GM18951 (cell line): ENCODE measurements at regions not wholly inside any gene's neighbourhood (a gene's known extent, or its start where the extent isn't known, plus 50 kb on each side); places are given as distances from the start of the nearest gene placed in this dataset.

Experiments used
- POLR2A ChIP-seq: IDR thresholded peaks from 4 replicates; pipeline ENCODE4 v1.6.1; 2011; ENCODE audit warnings: mild to moderate bottlenecking; ENCODE audit not compliant: insufficient read length, insufficient read depth; ENCODE audit errors: extremely low read depth
- in situ Hi-C: fragments of 300-500 bp; cut with MboI; formaldehyde crosslinking; loops from one replicate; pipeline ENCODE4 v1.12.0; 2022; ENCODE audit warnings: low sequenced_read_pairs, mixed read lengths, inconsistent platforms; ENCODE audit not compliant: unreplicated experiment

DNA sequence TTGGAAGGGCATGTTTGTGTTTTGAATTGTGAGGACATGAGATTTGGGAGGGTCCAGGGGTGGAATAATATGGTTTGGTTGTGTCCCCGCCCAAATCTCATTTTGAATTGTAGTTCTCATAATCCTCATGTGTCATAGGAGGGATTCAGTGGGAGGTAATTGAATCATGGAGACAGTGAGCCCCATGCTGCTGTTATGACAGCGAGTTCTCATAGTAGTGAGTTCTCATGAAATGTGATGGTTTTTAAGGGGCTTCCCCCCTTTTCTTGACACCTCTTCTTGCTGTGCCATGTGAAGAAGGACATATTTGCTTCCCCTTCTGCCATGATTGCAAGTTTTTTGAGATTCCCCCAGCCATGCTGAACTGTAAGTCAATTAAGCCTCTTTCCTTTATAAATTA is 260.0 kb downstream of the DUSP6 start:
- TF ChIP-seq POLR2A, result no peak
- in situ Hi-C loops, result no loop called here

DNA sequence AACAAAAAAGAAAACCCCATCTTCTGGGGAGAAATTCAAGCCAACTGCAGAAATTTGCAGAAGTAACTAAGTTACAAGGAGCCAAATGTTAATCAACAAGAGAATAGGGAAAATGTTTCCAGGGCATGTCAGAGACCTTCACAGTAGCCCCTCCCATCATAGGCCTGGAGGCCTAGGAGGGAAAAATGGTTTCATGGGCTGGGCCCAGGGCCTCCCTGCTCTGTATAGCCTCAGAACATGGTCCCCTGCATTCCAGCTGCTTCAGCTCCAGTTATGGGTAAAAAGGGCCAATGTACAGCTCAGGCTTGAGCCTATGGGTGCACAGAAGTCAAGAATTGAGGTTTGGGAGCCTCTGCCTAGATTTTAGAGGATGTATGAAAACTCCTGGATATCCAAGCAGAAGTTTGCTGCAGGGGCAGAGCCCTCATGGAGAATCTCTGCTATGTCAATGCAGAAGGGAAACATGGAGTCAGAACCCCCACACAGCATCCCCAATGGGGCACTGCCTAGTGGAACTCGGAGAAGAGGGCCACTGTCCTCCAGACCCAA is 260.9 kb downstream of the DUSP6 start:
- no peak for TF ChIP-seq POLR2A
- in situ Hi-C loops, result no loop called here

DNA sequence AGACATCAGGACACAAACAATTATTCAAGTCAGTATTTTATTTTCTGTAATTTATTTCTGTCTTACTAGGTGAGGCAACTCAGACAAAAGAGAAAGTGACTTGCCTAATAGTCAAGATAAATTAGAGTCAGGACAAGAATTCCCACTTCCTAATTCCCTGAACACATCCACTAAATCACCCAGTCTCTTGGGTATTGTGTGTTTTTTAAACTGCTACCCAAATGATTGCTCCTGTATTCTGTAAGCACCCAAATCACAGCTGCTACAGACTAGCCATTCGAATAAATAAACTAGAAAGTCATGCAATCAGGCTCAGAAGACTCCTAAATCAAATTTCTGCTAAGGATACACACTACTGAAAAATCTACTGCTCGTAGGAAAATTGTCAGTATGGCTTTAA is 263.0 kb downstream of the DUSP6 start:
- TF ChIP-seq POLR2A, result no peak
- in situ Hi-C loops, result no loop called here

DNA sequence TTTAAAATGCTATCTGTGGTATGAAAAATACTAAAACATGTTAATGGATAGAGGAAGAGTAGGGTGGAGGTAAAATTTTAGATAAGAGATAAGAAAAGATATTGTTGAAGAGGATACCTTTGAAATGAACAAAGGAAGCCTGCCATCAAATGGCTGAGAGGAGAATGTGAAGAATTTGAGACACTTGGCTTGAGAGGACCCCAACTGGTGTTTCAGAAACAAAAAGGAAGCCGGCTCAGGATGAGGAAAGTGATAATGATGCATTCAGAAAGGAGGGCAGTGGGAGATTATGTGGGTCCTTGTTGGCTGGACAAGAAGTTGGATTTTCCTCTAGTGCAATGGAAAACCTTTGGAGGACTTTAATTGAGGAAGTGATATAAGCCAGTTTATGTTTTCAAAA is 264.4 kb downstream of the DUSP6 start:
- no peak for TF ChIP-seq POLR2A
- in situ Hi-C loops, result no loop called here

DNA sequence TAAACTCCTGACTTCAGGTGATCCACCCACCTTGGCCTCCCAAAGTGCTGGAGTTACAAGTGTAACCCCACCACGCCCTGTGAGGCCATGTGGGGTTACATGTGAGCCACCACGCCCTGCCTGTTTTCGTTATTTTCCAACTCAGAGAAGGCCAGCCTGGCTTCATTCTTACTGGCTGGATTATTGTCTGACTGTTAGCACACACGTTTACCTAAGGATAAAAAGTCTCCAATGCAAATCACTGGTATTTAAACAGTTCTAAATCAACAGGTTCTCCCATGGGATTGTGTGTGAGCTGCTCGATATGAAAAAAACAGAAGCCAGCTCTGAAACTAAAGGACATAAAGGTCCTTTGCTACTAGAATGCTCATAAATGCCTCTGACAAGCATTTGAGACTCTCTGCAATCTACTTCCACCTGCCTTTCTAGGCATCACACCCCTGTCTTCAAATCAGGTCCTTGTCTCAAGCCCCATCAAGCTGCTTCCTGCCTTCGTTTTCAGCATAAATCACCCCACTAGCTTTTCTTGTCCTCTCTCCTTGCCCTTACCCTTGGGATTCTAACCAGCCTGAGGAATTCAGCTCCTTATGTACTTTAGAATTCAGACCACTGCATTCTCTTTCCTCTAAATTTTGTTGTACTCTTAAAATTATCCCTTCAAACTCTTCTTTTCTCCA is 265.0 kb downstream of the DUSP6 start:
- TF ChIP-seq POLR2A, result no peak
- in situ Hi-C loops, result no loop called here

DNA sequence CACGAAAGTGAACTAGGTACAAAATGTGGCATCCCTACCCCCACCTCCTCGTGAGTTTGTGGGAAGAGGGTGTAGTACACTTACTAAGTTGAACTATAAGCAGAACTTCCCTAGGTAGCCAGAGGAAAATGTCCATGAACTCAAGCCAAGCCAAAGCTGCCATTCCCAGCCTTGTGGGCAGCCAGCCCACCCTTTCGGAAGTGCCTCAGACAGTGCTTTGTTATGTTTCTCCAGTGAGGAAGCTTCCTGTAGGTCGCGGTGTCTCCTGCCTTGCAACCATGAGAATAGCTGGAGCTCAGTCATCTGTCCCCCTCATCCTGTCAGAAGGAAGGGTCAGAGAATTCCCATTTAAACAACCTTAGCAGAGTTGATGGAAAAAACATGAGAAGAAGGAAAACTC is 266.9 kb downstream of the DUSP6 start:
- no peak for TF ChIP-seq POLR2A
- in situ Hi-C loops, result no loop called here

DNA sequence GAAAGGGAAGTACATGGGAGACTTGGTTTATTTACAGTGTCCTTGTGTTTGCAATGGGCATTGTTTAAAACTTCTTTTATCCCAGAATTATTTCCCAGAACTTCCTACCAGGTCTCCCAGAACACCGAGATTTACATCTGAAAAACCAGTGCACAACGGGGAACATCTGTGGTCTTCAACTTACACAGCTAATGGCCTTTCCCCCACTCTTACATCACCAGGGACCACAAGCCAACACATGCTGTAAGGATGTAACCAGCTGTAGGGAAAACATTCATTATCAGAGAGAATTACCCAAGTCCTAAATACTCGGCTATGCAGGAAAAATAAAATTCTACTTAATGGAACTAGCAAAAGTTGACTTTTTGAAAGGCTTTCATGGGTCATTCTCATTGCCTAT is 267.6 kb downstream of the DUSP6 start:
- in situ Hi-C loops, result no loop called here
- no peak for TF ChIP-seq POLR2A

DNA sequence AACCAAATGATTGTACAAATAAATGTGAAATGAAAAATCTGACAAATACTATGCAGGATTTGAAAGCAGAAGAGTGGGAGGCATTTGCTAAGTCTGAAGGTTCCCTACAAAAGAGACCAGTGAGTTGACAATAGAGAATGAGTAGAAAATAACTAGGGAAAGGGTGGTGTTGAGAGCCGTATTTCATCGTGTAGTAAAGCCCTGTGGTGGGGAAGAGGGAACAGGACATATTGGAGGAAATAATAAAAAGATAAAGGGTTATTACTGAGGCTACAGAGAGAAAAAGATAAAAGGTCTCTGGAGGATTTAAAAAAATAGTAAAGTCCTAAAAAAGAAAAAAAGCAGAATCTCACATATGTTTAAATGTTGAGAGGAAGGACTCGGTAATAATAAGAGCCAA is 268.8 kb downstream of the DUSP6 start:
- no peak for TF ChIP-seq POLR2A
- in situ Hi-C loops, result no loop called here

DNA sequence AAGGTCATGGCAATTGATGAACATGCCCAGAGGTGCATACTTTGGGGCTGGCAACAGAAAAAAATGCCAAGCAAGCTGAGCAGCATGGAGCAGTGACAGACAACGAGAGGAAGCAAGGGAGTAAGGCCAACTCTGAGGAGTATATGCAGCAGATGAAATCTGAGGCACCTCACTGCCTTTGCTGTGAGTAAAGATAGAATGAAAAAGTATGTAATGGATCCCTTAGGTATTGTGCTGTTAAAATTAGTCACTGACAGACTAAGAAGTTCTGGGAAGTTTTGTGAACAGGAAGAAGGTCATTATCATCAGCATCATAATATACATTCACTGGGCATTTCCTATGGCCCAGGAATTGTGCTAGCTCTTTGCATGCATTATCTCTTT is 269.9 kb downstream of the DUSP6 start:
- TF ChIP-seq POLR2A, result no peak
- in situ Hi-C loops, result no loop called here

DNA sequence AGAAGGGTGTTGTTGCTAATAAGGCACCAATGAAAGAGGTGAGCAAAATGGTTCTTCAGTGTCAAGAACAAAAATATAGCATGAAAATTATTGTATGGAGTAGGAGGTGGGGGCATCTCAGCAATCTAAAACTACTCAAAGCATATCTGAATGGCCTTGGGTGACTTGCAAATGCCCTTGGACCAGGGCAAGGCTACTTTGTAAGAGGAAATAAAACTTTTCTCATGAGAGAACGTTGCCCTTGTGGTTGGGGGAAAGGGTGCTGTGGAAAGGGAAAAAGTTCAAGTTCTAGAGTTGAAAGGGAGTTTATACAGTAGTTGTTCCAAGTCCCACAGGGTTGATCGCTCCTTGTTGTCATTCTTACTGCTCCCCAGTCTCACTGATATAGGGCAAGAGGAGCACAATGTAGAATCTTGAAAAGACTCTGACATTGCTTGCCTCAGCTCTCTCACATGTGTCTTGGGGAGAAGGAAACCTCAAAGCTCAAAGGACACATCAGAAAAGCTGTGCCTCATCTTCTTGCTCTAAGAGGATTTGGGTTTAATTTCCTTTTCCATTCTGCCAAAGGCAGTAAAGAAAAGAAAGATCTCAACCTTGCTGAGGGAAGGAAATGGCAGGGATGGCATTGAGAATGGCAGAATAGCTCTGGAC is 270.5 kb downstream of the DUSP6 start:
- no peak for TF ChIP-seq POLR2A
- in situ Hi-C loops, result no loop called here

DNA sequence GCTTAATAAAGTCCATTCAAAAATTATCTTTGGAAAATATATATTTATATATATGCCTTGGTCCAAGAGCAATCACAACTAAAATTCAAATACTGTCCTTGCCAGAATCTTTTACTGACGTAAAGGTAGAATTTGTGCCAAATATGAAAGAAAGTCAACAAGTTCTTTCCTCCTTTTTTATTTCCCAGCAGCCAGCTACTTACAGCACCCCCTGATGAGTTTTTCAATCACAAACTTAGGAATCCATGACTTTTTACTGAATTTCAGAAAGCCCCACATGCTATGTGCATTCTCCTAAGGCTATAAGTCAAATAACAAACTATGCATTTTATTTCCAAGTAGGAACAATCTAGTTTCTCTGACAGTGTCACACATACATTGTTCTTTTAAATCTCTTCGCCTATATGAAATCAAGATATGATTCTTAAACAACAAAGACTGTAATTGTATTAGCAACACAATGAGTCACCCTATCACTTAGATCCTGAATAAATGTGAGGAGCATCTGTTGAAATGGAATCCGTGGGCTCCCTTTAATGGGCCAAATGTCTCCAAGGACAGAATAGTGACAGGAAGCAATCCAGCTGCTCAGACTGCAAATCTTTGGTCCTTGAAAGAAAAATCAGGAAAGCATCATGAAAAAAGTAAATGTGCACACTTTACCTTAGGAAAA is 271.4 kb downstream of the DUSP6 start:
- in situ Hi-C loops, result no loop called here
- TF ChIP-seq POLR2A, result no peak

DNA sequence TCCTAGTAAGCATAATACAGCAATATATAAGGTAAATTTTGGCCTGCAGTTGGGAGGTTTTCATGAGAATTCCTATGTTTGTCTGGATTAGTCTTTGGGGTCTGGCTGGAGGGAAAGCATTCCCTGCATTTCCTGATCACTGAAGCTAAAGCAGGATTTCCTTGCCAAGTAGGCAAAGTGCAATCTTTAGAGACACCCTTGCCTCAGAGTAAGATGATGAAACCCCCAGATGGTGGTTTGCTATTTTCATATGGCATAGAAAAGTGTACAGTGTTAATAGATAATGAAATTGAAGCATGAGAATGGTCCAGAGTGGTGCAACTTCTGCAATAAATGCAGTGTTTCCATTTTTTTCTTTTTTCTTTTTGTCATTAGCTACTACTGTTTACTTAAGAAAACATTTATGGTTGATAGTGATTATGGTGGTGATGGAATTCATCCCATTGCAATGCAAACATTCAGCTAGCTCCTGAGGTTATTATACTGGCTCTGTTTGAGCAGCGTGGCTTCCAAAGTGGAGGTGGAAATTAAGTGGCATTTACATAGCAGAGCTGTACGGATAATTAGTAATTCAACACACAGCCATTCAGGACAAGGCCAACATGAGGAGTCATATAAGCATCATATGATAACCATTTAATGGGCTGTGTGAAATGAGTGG is 276.3 kb downstream of the DUSP6 start:
- in situ Hi-C loops, result no loop called here
- TF ChIP-seq POLR2A, result no peak

DNA sequence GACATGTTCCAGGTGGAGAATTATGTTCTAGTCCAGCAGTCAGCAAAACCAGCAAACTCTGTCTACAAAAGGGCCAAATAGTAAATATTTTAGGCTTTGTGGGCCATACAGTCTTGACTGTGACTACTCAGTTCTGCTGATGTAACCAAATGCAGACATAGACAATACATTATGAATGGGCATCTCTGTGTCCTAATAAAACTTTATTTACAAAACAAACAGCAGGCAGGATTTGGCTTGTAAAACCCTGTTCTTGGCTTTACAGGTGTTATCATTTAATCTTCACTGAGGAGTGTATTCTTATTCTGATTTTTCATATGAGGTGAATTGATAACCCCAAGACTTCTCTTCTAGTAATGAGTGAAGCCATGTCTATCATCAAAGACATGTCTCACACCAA is 278.6 kb downstream of the DUSP6 start:
- in situ Hi-C loops, result no loop called here

More for the DNA sequence above, 278.6 kb downstream of the DUSP6 start:
- TF ChIP-seq POLR2A, result no peak
